ENCODE measurements at regions not wholly inside any gene's neighbourhood (a gene's known extent, or its start where the extent isn't known, plus 50 kb on each side); places are given as distances from the start of the nearest gene placed in this dataset.

DNA sequence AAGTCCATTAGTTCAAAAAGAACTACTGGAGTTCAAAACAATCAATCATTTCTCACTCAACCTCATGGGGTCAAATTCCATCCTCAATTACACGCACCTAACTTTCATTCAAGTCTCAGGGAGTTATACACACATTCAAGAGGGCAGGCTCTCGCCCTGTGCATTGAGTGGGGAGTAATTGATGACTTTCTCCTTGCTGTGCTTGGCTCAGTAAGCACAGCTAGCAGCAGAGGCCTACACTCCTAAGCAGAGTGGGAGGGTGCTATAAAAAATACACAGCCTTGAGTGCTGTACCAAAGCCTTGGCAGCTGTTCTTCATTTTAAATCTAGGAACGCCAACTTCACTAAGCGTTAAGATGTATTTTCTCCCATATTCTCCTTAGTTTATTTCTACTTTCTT is 958.3 kb upstream of the ADGRL3 start:
- TF ChIP-seq, protein P1, sequence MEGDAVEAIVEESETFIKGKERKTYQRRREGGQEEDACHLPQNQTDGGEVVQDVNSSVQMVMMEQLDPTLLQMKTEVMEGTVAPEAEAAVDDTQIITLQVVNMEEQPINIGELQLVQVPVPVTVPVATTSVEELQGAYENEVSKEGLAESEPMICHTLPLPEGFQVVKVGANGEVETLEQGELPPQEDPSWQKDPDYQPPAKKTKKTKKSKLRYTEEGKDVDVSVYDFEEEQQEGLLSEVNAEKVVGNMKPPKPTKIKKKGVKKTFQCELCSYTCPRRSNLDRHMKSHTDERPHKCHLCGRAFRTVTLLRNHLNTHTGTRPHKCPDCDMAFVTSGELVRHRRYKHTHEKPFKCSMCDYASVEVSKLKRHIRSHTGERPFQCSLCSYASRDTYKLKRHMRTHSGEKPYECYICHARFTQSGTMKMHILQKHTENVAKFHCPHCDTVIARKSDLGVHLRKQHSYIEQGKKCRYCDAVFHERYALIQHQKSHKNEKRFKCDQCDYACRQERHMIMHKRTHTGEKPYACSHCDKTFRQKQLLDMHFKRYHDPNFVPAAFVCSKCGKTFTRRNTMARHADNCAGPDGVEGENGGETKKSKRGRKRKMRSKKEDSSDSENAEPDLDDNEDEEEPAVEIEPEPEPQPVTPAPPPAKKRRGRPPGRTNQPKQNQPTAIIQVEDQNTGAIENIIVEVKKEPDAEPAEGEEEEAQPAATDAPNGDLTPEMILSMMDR (IDR thresholded peaks at IDR 0.05; ENCODE audit: extremely low read depth in 1 of 2, insufficient read depth in 1 of 2, low read depth in 1 of 2, low read length in 2 of 2): no peak
- no peak for TF ChIP-seq POLR2A (IDR thresholded peaks at IDR 0.05; ENCODE audit: low read depth, low read length)
- TF ChIP-seq JUN (IDR thresholded peaks at IDR 0.05; ENCODE audit: borderline replicate concordance, insufficient read depth, insufficient read length, low read depth): no peak
- TF ChIP-seq POLR2AphosphoS5 (IDR thresholded peaks at IDR 0.05; ENCODE audit: insufficient read depth, low read depth, low read length): no peak
- TF ChIP-seq, protein P2, sequence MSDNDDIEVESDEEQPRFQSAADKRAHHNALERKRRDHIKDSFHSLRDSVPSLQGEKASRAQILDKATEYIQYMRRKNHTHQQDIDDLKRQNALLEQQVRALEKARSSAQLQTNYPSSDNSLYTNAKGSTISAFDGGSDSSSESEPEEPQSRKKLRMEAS (IDR thresholded peaks at IDR 0.05; ENCODE audit: insufficient read depth, insufficient read length): no peak
- no peak for TF ChIP-seq EZH2 (IDR thresholded peaks at IDR 0.05; ENCODE audit: borderline replicate concordance, low read depth, low read length, severe bottlenecking)
- no peak for TF ChIP-seq MYC (IDR thresholded peaks at IDR 0.05; ENCODE audit: low read depth, low read length)
- TF ChIP-seq GATA2 (IDR thresholded peaks at IDR 0.05; ENCODE audit: insufficient read depth, insufficient read length, low read depth, low read length): no peak
- TF ChIP-seq FOS (IDR thresholded peaks at IDR 0.05; ENCODE audit: borderline replicate concordance, insufficient read depth, low read length): no peak
